Skin epidermis (tissue), 12 donors: ENCODE measurements at regions not wholly inside any gene's neighbourhood (a gene's known extent, or its start where the extent isn't known, plus 50 kb on each side); places are given as distances from the start of the nearest gene placed in this dataset.
A peak's percentile ranks its signal among the peaks of the same experiment; 100 is the strongest.

Experiments
- H3K27ac ChIP-seq, 21 experiments: fragments of 200-600 bp; sonication (generic) in 11 of 21; one replicate each; pipeline ENCODE4 v1.5.0; 2020; ENCODE audit warnings: mild to moderate bottlenecking in 3 of 21, inconsistent platforms in 2 of 21, moderate library complexity in 2 of 21
- H3K4me3 ChIP-seq, 7 experiments: fragments of 200-600 bp; sonication (generic) in 2 of 7; one replicate each; pipeline ENCODE4 v1.5.0; 2020; ENCODE audit warnings: inconsistent platforms in 2 of 7, mild to moderate bottlenecking in 2 of 7, moderate library complexity in 1 of 7

- H3K27ac ChIP-seq = no peak overlapping the region
- no peak overlapping the region for H3K4me3 ChIP-seq
Observed at GRCh38 chr15:39143479-39143878, 437.4 kb upstream of the THBS1 start.

DNA sequence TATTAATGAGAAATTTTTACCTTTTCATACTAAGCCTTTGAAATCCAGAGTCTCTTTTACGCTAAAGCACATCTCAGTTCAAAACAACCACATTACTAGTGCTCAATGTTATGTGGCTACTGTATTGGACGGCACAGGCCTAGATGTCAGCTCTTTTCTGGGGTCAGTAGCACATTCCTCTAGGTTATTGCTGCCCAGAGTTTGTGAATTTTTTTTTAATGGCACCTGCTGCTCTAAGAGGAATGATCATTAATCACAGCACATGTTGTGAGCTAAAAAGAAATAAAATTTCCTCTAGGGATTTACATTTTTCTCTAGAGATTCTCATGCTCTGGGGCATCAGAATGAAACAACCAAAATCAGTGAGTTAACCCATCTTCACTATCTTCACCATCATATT is 436.8 kb upstream of the THBS1 start:
- H3K4me3 ChIP-seq = no peak overlapping the region
- no peak overlapping the region for H3K27ac ChIP-seq

GRCh38 chr15:39144613-39145499 is 436.0 kb upstream of the THBS1 start:
- Histone ChIP-seq H3K4me3 (no peak overlapping the region), H3K27ac (no peak overlapping the region)

DNA sequence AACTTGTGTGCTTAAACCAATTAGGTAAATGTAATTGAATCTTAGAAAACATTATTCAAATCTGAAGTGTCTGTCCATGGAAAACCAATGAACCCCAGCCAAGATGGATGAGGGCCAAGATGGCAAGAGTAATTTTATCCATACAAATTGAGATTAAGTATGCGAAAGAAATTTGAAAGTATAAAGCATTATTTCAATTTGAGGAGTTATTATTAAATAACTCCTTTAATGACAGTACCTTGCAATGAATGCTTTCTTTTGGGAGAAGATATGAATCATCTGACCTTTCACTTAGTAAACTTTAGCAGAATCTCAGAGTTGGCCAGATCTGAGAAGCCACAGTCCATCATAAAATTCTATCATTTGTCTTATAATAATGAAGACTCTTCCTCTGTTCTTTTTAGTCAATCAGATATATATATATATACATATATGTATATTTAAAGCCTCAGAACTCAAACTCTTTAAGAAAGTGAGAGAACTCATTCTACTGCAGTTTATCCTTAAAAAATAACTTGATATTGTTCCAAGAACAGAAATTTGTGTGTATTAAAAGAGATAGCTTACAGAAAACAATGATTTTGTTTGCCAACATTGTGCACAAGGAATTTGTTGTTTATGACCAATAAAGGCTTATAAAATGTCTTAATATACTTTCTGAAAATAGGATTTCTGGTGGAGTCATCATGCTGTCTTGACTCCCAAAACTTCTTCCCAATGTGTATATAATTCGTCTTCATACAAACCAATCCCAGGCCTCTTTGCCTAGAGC is 434.8 kb upstream of the THBS1 start:
- no peak overlapping the region for H3K27ac ChIP-seq
- no peak overlapping the region for H3K4me3 ChIP-seq

GRCh38 chr15:39149636-39150150 is 431.2 kb upstream of the THBS1 start:
- Histone ChIP-seq H3K4me3 (no peak overlapping the region), H3K27ac (no peak overlapping the region)

DNA sequence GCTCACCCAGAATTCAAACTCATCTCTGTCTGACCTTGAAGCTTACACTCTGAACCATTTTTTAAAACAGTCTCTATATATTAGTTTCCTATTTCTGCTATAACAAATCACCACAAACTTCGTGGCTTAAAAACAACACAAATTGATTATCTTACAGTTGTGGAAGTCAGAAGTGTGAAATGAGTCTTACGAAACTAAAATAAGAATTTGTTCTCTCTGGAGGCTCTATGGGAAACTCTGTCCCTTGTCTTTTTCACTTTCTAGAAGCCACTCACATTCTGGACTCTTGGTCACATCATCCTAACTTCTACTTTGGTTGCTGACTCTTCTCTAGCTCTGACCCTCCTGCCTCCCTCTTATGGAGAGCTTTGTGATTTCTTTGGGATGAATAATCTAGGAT is 429.3 kb upstream of the THBS1 start:
- Histone ChIP-seq H3K27ac (no peak overlapping the region), H3K4me3 (no peak overlapping the region)

DNA sequence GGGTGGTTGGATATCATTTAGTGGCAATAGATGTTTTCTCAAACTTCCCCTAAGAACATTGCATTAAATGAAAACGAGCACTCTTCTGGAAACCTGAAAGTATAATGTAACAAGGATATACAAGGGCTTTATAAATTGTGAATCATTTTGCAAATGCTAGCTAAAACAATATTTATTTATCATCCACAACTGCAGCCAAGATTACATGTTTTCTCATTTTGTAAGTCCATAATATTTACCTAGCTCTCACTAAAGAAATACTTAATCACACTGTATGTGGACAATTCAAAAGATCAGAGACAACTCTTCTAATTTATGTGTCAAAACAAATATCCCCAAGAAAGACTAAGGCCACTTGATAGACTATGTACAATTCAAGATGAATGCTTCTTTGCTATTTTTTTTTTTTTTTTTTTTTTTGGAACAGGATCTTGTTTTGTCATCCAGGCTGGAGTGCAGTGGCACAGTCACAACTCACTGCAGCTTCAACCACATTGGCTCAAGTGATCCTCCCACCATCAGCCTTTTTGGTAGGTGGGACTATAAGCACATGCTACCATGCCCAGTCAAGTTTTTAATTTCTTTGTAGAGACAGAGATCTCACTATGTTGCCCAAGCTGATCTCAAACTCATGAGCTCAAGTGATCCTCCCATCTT is 427.7 kb upstream of the THBS1 start:
- H3K27ac ChIP-seq = no peak overlapping the region
- no peak overlapping the region for H3K4me3 ChIP-seq

GRCh38 chr15:39153716-39154115 is 427.2 kb upstream of the THBS1 start:
- Histone ChIP-seq H3K4me3 (no peak overlapping the region), H3K27ac (no peak overlapping the region)

- Histone ChIP-seq H3K4me3 (no peak overlapping the region), H3K27ac (peak overlapping the region in 1 of 21 experiments; percentile 8)
Observed at GRCh38 chr15:39154227-39154638, 426.6 kb upstream of the THBS1 start.

GRCh38 chr15:39154776-39155175 is 426.1 kb upstream of the THBS1 start:
- Histone ChIP-seq H3K27ac (peak overlapping the region in 1 of 21 experiments; percentile 48), H3K4me3 (no peak overlapping the region)

- Histone ChIP-seq H3K27ac (peak overlapping the region in 5 of 21 experiments; percentile 13 to 55 (median 48)), H3K4me3 (no peak overlapping the region)
Observed at GRCh38 chr15:39156166-39156565, 424.7 kb upstream of the THBS1 start.

DNA sequence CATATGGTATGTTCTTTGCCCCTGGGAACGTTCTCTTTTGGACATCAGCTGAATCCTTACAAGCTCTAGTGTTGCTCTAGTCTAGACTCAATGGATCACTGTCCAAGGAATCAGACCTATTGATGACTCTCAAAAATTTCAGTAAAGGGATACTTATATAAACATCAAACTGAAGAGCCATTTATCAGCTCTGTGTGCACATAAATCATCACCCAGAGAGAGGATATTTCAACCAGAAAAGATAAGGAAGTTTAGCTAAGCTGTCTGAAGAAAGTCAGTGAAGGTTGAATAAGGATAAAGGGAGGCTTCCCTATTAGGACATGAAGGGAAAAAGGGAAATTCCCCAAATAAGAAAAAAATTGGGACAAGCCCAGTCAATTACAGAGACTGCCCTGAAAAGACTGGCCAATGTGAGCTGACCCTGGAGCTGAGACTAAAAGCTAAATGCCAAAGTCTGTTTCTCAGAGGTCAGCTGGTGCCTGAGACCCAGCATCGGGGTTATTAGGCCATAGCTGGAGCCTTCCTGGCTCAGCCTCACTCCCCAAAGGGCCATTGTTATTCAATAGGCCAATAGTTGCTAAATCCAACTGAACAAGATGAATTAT is 424.1 kb upstream of the THBS1 start:
- Histone ChIP-seq H3K27ac (peak overlapping the region in 2 of 21 experiments; percentile 46 to 48), H3K4me3 (no peak overlapping the region)

DNA sequence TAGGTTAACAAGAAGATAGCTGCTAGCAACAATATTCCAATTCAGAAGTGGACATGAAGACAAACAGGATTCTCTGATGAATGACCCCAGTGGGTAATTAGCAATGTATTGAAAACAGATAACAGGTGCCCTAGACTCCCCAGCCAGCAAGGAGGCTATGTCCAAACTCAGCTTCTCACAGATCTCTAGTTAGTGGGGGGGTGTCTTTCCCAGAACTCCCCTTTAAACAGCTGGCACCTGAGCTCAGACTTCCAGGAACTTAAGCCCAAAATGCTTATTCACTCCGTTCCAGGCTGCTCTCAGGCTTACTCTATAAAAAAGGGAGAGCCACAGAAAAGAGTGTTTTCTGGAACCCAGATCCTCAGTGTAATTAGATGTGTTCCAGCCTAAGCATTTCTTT is 423.0 kb upstream of the THBS1 start:
- Histone ChIP-seq H3K27ac (no peak overlapping the region), H3K4me3 (no peak overlapping the region)

- Histone ChIP-seq H3K27ac (no peak overlapping the region), H3K4me3 (no peak overlapping the region)
Observed at GRCh38 chr15:39159833-39160232, 421.0 kb upstream of the THBS1 start.

- Histone ChIP-seq H3K4me3 (no peak overlapping the region), H3K27ac (no peak overlapping the region)
Observed at GRCh38 chr15:39161096-39161495, 419.8 kb upstream of the THBS1 start.

GRCh38 chr15:39165020-39165706 is 415.7 kb upstream of the THBS1 start:
- Histone ChIP-seq H3K4me3 (no peak overlapping the region), H3K27ac (peak overlapping the region in 3 of 21 experiments; percentile 2 to 67 (median 38))

DNA sequence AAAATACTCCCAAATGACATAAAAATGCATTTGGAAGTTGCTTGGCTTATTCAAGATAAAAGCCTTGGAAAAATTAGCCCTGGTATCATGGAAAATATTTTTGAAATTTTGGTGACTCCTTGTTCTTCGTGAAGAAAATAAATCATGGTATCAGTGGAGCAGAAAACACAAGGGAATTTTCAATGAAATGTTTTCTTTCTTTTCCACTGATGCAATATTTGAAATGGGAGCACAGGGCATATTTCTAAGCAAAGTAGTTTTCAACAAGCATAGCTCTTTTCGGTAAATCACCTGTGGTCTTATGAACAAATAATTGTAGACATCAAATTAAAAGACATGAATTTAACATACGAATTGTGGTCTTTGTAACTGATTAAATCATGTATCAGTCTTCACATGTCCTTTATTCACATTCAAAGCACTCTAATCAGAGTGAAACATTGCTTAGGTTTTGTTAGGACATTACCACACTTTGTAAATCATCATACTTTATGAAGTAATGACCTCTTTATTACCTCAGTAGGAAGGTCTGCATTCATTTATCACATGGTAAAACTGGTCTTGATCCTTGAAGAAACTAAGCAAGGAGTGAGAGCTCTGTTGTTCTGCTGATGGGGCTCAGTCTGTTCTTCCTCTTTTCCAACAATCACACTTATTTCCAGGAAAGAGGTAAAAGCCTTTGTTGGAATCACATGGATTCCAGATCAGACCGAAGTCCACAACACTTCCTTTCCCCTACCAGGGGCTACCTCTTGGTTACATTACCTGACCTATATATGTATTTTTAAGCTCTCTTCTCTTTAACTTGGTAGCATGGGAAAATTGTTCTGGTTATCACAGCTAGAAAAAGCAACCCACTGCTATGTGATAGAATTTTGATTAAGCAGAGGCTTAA is 413.5 kb upstream of the THBS1 start:
- peak overlapping the region in 2 of 21 experiments; percentile 6 to 10 for H3K27ac ChIP-seq

DNA sequence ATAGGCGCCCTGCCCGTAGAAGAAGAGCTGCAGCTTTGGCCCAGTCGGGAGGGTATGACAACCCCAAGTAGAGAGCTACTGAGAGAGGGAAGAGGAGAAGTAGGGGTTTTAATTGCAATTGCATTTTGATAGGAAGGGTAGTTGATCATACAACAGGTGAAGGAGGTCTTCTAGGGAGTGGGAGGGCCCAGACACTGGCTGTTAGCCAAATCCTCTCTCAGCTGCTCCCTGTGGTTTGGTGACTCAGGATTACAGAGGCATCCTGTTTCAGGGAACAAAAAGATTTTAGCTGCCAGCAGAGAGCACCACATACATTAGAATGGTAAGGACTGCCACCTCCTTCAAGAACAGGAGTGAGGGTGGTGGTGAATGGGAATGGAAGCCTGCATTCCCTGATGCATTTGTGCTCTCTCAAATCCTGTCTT is 408.9 kb upstream of the THBS1 start:
- H3K27ac ChIP-seq = peak overlapping the region in 10 of 21 experiments; percentile 33 to 70 (median 54)

More for the DNA sequence above, 413.5 kb upstream of the THBS1 start:
- no peak overlapping the region for H3K4me3 ChIP-seq

More for the DNA sequence above, 408.9 kb upstream of the THBS1 start:
- H3K4me3 ChIP-seq = no peak overlapping the region
